ENCODE measurements at regions not wholly inside any gene's neighbourhood (a gene's known extent, or its start where the extent isn't known, plus 50 kb on each side); places are given as distances from the start of the nearest gene placed in this dataset.
"Not testable (repeated sequence)": the region's sequence is repeated elsewhere in the genome, so short reads cannot be mapped to it uniquely, and the experiment has no call there.

GRCh38 chr5:37932450-37932849 is 92.6 kb upstream of the GDNF start:
- no peak overlapping the region for H3K27ac ChIP-seq
- TF ChIP-seq CTCF (IDR thresholded peaks at IDR 0.05) (no peak), POLR2A (IDR thresholded peaks at IDR 0.05) (no peak)
- H3K4me3 ChIP-seq (replicated peaks in 1 of 3), result no peak overlapping the region
- no peaks in the 10 kb centered on the region for H3K36me3 ChIP-seq
- H3K27me3 ChIP-seq, result no peaks in the 10 kb centered on the region
- H3K9me3 ChIP-seq, result no peaks in the 10 kb centered on the region
- intact Hi-C loops (cut with DNase I), result no loop called here
- no peaks in the 10 kb centered on the region for H3K4me1 ChIP-seq
- DNase-seq, result no peak
- 74 to 90% methylated on average over 3 of the region's 3 CpGs for WGBS, 2 donors

- Histone ChIP-seq H3K4me1 (no peaks in the 10 kb centered on the region), H3K27me3 (no peaks in the 10 kb centered on the region), H3K27ac (no peak overlapping the region), H3K4me3 (replicated peaks in 1 of 3) (no peak overlapping the region), H3K36me3 (no peaks in the 10 kb centered on the region), H3K9me3 (no peaks in the 10 kb centered on the region)
- DNase-seq, result no peak
- TF ChIP-seq CTCF (IDR thresholded peaks at IDR 0.05), result no peak
- TF ChIP-seq POLR2A (IDR thresholded peaks at IDR 0.05), result no peak
- 95 to 98% methylated on average over 2 of the region's 2 CpGs for WGBS, 2 donors
- intact Hi-C loops (cut with DNase I), result no loop called here
These were observed 91.7 kb upstream of the GDNF start for GRCh38 chr5:37931541-37931940.

GRCh38 chr5:37930350-37930749 is 90.5 kb upstream of the GDNF start:
- Histone ChIP-seq H3K27me3 (no peaks in the 10 kb centered on the region), H3K4me1 (no peaks in the 10 kb centered on the region), H3K9me3 (no peaks in the 10 kb centered on the region), H3K27ac (no peak overlapping the region), H3K36me3 (no peaks in the 10 kb centered on the region), H3K4me3 (replicated peaks in 1 of 3) (no peak overlapping the region)
- TF ChIP-seq POLR2A (IDR thresholded peaks at IDR 0.05), result no peak
- no peak for TF ChIP-seq CTCF (IDR thresholded peaks at IDR 0.05)
- intact Hi-C loops (cut with DNase I), result no loop called here
- 97 to 98% methylated on average over 2 of the region's 2 CpGs for WGBS, 2 donors
- no peak for DNase-seq

- H3K4me1 ChIP-seq, result no peaks in the 10 kb centered on the region
- intact Hi-C loops (cut with DNase I), result no loop called here
- 83 to 91% methylated on average over 6 of the region's 6 CpGs for WGBS, 2 donors
- no peaks in the 10 kb centered on the region for H3K36me3 ChIP-seq
- no peaks in the 10 kb centered on the region for H3K27me3 ChIP-seq
- no peak overlapping the region for H3K27ac ChIP-seq
- no peak for TF ChIP-seq CTCF (IDR thresholded peaks at IDR 0.05)
- no peak for TF ChIP-seq POLR2A (IDR thresholded peaks at IDR 0.05)
- no peak overlapping the region for H3K4me3 ChIP-seq (replicated peaks in 1 of 3)
- DNase-seq, result no peak
- no peaks in the 10 kb centered on the region for H3K9me3 ChIP-seq
These were observed 90.0 kb upstream of the GDNF start for GRCh38 chr5:37929791-37930190.

GRCh38 chr5:37927753-37928152 is 87.9 kb upstream of the GDNF start:
- not testable (repeated sequence) for H3K4me3 ChIP-seq (replicated peaks in 1 of 3)
- WGBS, 2 donors, result 84 to 97% methylated on average over 3 to 4 of the region's 4 CpGs

GRCh38 chr5:37926732-37927131 is 86.9 kb upstream of the GDNF start:
- no peak for DNase-seq
- Histone ChIP-seq H3K36me3 (no peaks in the 10 kb centered on the region), H3K4me1 (no peaks in the 10 kb centered on the region), H3K27me3 (no peaks in the 10 kb centered on the region), H3K4me3 (replicated peaks in 1 of 3) (no peak overlapping the region), H3K9me3 (no peaks in the 10 kb centered on the region), H3K27ac (no peak overlapping the region)
- intact Hi-C loops (cut with DNase I), result no loop called here
- 76 to 88% methylated on average over 2 of the region's 2 CpGs for WGBS, 2 donors
- no peak for TF ChIP-seq POLR2A (IDR thresholded peaks at IDR 0.05)
- no peak for TF ChIP-seq CTCF (IDR thresholded peaks at IDR 0.05)

More at GRCh38 chr5:37927753-37928152, 87.9 kb upstream of the GDNF start:
- intact Hi-C loops (cut with DNase I); H3K27me3 ChIP-seq; H3K9me3 ChIP-seq; H3K36me3 ChIP-seq; H3K27ac ChIP-seq; DNase-seq; H3K4me1 ChIP-seq: not testable (repeated sequence)

All from thyroid gland (tissue), 4 donors.